Osteocyte (in vitro differentiated cells): ENCODE measurements at regions not wholly inside any gene's neighbourhood (a gene's known extent, or its start where the extent isn't known, plus 50 kb on each side); places are given as distances from the start of the nearest gene placed in this dataset.

ENCODE experiments used
- DNase-seq: peaks from one replicate; pipeline ENCODE4 v3.0.0; 2021; ENCODE audit warnings: mixed read lengths; ENCODE audit not compliant: unreplicated experiment; ENCODE audit errors: extremely low spot score
- H3K27ac Mint-ChIP-seq: one replicate; pipeline ENCODE4 v1.8.0; 2021; ENCODE audit warnings: mild to moderate bottlenecking, mixed read lengths; ENCODE audit not compliant: unreplicated experiment
- H3K27me3 Mint-ChIP-seq: one replicate; pipeline ENCODE4 v1.8.0; 2021; ENCODE audit warnings: mixed read lengths; ENCODE audit not compliant: unreplicated experiment
- H3K36me3 Mint-ChIP-seq: one replicate; pipeline ENCODE4 v1.8.0; 2021; ENCODE audit warnings: mixed read lengths; ENCODE audit not compliant: unreplicated experiment
- H3K4me1 Mint-ChIP-seq: one replicate; pipeline ENCODE4 v1.8.0; 2021; ENCODE audit warnings: mixed read lengths; ENCODE audit not compliant: unreplicated experiment
- H3K4me3 Mint-ChIP-seq: one replicate; pipeline ENCODE4 v1.8.0; 2021; ENCODE audit warnings: mild to moderate bottlenecking, moderate library complexity, mixed read lengths; ENCODE audit not compliant: unreplicated experiment
- H3K9me3 Mint-ChIP-seq: one replicate; pipeline ENCODE4 v1.8.0; 2021; ENCODE audit warnings: mixed read lengths; ENCODE audit not compliant: unreplicated experiment
- CTCF ChIP-seq: fragments of 200-600 bp; sonication (generic); IDR thresholded peaks from 2 replicates; pipeline ENCODE4 v1.5.0; 2021; ENCODE audit warnings: antibody characterized with exemption, mild to moderate bottlenecking, moderate library complexity

DNA sequence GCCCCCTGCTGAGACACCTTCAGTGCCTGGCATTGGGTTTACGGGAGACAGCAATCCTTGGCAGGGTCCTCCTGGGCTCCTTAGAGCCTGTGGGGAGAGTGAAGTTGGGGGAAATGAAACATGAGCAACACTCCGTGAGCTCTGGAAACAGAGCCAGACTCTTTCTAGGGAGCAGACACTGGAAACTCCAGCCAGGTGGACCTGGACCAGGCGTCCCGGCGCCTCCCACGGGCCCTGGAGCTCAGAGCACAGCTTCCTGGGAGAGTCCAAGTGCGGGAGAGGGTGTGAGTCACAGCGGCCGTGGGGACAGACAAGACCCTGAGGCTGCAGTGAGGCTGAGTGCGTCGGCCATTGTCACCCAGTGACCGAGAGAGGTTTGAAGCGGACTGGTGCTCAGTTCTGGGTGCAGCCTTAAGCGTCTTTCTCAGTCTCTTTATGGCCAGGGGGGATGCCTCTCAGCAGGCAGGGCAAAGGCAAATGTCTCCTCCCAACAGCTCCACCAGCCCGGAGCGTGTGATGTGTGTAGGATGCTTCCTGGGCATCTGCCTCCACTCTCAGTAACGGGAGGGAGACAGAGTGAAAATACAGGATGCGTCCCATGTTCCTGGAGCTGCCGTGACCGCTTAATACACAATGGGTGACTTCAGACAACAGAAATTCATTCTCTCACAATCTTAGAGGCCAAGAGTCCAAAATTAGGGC, 399.2 kb downstream of the SHANK2 start:
- no peaks in the 10 kb centered on the region for H3K27me3 Mint-ChIP-seq
- DNase-seq: no peak
- TF ChIP-seq CTCF: no peak
- no peak overlapping the region for H3K4me3 Mint-ChIP-seq
- H3K27ac Mint-ChIP-seq: no peak overlapping the region
- no peaks in the 10 kb centered on the region for H3K4me1 Mint-ChIP-seq
- H3K36me3 Mint-ChIP-seq: no peaks in the 10 kb centered on the region
- H3K9me3 Mint-ChIP-seq: peaks cover 10% of the 10 kb centered on the region

DNA sequence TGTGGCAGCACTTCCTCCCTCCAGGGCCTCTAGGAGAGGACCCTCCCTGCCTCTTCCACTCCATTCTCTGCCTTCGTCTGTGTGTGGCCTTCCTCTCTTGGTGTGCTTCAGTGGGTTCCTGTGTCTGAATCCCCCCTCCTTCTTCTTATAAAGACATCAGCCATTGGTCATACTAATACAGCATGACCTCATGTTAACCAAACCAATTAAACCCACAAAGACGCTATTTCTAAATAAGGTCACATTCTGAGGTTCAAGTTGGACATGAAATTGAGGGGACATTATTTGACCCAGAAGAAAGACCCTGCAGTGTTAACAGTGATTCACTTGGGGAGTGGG, 398.6 kb downstream of the SHANK2 start:
- DNase-seq: no peak
- no peak overlapping the region for H3K27ac Mint-ChIP-seq
- no peaks in the 10 kb centered on the region for H3K4me1 Mint-ChIP-seq
- peaks cover 13% of the 10 kb centered on the region for H3K9me3 Mint-ChIP-seq
- no peaks in the 10 kb centered on the region for H3K36me3 Mint-ChIP-seq
- H3K27me3 Mint-ChIP-seq: no peaks in the 10 kb centered on the region
- no peak for TF ChIP-seq CTCF
- no peak overlapping the region for H3K4me3 Mint-ChIP-seq

DNA sequence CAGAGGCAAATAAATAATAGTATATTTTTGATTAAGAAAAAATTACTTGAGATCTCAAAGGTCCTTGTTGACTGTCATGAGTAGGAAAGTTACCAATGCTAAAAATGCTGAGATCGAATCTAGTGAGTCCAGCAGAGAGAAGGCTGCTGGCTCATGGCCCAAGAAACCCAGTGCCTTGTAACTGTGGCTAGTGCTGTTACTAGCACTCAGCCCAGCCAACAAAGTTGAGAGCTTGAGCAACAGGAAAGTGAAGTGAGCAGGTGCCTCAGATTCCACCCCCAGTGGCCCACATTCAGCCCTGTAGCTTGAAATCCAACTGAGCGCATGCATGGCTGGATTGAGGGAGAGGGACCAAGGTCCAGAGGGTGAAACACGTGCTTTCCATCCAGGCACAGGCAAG, 398.2 kb downstream of the SHANK2 start:
- Mint-ChIP-seq H3K9me3 (peaks cover 14% of the 10 kb centered on the region), H3K27ac (no peak overlapping the region), H3K4me3 (no peak overlapping the region), H3K4me1 (no peaks in the 10 kb centered on the region), H3K36me3 (no peaks in the 10 kb centered on the region), H3K27me3 (no peaks in the 10 kb centered on the region)
- TF ChIP-seq CTCF: no peak
- no peak for DNase-seq

DNA sequence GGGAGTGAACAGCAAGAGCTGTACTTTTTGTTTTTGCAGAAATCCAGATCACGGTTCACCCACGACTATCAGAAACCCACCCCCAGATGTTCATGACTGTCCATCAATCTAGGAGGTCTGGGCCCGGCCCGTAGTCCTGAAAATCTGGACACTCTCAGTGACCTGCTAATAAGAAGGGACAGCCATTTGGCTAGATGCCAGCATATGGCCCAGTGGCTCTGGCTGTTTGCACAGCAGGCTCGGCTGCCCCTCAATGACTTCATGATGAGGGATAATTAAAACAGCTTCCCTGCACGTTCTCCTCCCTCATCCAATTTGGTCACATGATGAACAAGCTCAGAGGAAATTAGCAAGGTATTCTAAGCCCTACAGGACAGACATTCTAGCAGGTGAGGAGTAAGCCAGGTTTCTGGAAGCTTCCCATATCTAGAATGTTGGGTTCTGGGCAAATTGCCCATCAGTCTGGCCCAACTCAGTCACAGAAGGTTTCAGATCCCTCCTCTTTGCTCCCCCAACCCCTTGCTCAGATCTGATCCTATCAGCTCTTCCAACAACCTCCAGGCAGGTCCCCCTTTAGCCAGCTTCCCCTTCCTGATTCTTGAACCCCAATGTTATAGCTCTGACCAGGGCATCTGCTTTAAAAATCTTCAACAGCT, 397.3 kb downstream of the SHANK2 start:
- TF ChIP-seq CTCF: no peak
- Mint-ChIP-seq H3K4me3 (no peak overlapping the region), H3K9me3 (peaks cover 14% of the 10 kb centered on the region), H3K27me3 (no peaks in the 10 kb centered on the region), H3K4me1 (no peaks in the 10 kb centered on the region), H3K36me3 (no peaks in the 10 kb centered on the region), H3K27ac (no peak overlapping the region)
- no peak for DNase-seq

GRCh38 chr11:70857894-70858293, 394.5 kb downstream of the SHANK2 start:
- Mint-ChIP-seq H3K27ac (no peak overlapping the region), H3K27me3 (no peaks in the 10 kb centered on the region), H3K36me3 (no peaks in the 10 kb centered on the region), H3K9me3 (peaks cover 10% of the 10 kb centered on the region), H3K4me1 (no peaks in the 10 kb centered on the region), H3K4me3 (no peak overlapping the region)
- no peak for DNase-seq
- TF ChIP-seq CTCF: no peak
